Adrenal gland (tissue), 9 donors: ENCODE measurements at regions not wholly inside any gene's neighbourhood (a gene's known extent, or its start where the extent isn't known, plus 50 kb on each side); places are given as distances from the start of the nearest gene placed in this dataset.

Source experiments
- DNase-seq, 7 donors: peaks; one replicate each; pipeline ENCODE4 v3.0.0-alpha.2; 2019 to 2020
- H3K27ac ChIP-seq, 5 donors: fragments of 200-600 bp; sonication (generic) in 4 of 5; 1 replicate in 3 of 5; 2 replicates in 2 of 5; pipeline versions ENCODE4 v1.5.1 to v1.8.0; 2016 to 2020; ENCODE audit warnings: mild to moderate bottlenecking in 1 of 5
- H3K27me3 ChIP-seq: fragments of 200-600 bp; 2 replicates; pipeline ENCODE4 v1.8.0; 2021
- H3K36me3 ChIP-seq, 2 donors: fragments of 200-600 bp; replicated peaks in 1 of 2; 1 replicate in 1 of 2; 2 replicates in 1 of 2; pipeline versions ENCODE4 v1.5.1 to v1.8.0; 2018 to 2022
- H3K4me1 ChIP-seq, 2 donors: fragments of 200-600 bp; replicated peaks in 1 of 2; 1 replicate in 1 of 2; 2 replicates in 1 of 2; pipeline versions ENCODE4 v1.5.1 to v1.8.0; 2018 to 2021
- H3K4me3 ChIP-seq, 4 donors: fragments of 200-600 bp; sonication (generic) in 3 of 4; one replicate each; pipeline ENCODE4 v1.5.1; 2016 to 2018
- H3K9me3 ChIP-seq, 3 donors: fragments of 200-600 bp; sonication (generic) in 1 of 3; replicated peaks in 1 of 3; 1 replicate in 2 of 3; 2 replicates in 1 of 3; pipeline versions ENCODE4 v1.5.1 to v1.8.0; 2016 to 2021
- POLR2A ChIP-seq, 2 donors: fragments of 450-650 bp; IDR thresholded peaks; one replicate each; pipeline ENCODE4 v1.6.1; 2017; ENCODE audit warnings: antibody characterized with exemption in 2 of 2, mild to moderate bottlenecking in 2 of 2, moderate library complexity in 1 of 2
- WGBS, 4 donors: extraction: QIAGEN DNeasy Blood & Tissue Kit in 2 of 4; methylation state at CpG; one replicate each; pipeline versions ENCODE4 v1.1.5 to v1.1.7; 2013 to 2017; 5-methylcytosine and 5-hydroxymethylcytosine counted together
- intact Hi-C, 2 donors: fragments of 100-400 bp; cut with DNase I; formaldehyde crosslinking; loops; one replicate each; pipeline versions ENCODE4 v1.14.1 to v1.15.0; 2022 to 2023
- TF ChIP-seq, protein P1 (sequence below), 6 experiments: fragments of 450-650 bp in 4 of 6; fragments of 200-600 bp in 2 of 6; sonication (generic) in 1 of 6; IDR thresholded peaks; 1 replicate in 5 of 6; 2 replicates in 1 of 6; pipeline versions ENCODE4 v1.5.1 to v1.8.0; 2016 to 2021; ENCODE audit warnings: antibody characterized with exemption in 6 of 6, mild to moderate bottlenecking in 2 of 6, moderate library complexity in 1 of 6
- donor health status: healthy with polysubstance abuse.
- donor health status: Bipolar disorder and iron deficiency.
- donor health status: DM: yes; HTN: yes; CAD: no.
- donor health status: DM: no; HTN: no; CAD: no.
- donor health status: DM: no; HTN: no; CAD: no.

DNA sequence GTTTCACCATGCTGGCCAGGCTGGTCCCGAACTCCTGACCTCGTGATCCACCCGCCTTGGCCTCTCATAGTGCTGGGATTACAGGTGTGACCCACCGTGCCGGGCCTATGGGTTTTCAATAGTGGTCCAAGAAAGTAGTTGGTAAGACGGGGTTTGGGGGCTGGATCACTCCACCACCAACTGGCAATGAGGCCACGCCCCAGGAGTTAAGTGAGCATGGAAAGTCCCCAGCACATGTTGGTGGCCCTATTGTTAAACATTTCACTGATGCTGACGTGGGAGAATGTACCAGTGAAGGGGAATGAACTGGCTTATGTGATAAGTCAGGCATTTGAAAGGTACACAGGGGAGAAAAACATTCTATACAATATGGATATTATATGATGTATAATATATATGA, 80.4 kb downstream of the CHRD start:
- 88 to 93% (median 90%) methylated on average over 8 of the region's 8 CpGs for WGBS, 4 donors
- no peak overlapping the region for H3K27ac ChIP-seq
- H3K36me3 ChIP-seq: no peaks in the 10 kb centered on the region
- H3K4me1 ChIP-seq: no peaks in the 10 kb centered on the region
- H3K27me3 ChIP-seq: no peaks in the 10 kb centered on the region
- intact Hi-C loops: no loop called here
- no peak for TF ChIP-seq POLR2A (IDR thresholded peaks at IDR 0.05)
- TF ChIP-seq, protein P1, sequence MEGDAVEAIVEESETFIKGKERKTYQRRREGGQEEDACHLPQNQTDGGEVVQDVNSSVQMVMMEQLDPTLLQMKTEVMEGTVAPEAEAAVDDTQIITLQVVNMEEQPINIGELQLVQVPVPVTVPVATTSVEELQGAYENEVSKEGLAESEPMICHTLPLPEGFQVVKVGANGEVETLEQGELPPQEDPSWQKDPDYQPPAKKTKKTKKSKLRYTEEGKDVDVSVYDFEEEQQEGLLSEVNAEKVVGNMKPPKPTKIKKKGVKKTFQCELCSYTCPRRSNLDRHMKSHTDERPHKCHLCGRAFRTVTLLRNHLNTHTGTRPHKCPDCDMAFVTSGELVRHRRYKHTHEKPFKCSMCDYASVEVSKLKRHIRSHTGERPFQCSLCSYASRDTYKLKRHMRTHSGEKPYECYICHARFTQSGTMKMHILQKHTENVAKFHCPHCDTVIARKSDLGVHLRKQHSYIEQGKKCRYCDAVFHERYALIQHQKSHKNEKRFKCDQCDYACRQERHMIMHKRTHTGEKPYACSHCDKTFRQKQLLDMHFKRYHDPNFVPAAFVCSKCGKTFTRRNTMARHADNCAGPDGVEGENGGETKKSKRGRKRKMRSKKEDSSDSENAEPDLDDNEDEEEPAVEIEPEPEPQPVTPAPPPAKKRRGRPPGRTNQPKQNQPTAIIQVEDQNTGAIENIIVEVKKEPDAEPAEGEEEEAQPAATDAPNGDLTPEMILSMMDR (IDR thresholded peaks at IDR 0.05): no peak
- H3K4me3 ChIP-seq: no peak overlapping the region
- DNase-seq: peak in 1 of 7 donors; percentile 24
- no peaks in the 10 kb centered on the region for H3K9me3 ChIP-seq

DNA sequence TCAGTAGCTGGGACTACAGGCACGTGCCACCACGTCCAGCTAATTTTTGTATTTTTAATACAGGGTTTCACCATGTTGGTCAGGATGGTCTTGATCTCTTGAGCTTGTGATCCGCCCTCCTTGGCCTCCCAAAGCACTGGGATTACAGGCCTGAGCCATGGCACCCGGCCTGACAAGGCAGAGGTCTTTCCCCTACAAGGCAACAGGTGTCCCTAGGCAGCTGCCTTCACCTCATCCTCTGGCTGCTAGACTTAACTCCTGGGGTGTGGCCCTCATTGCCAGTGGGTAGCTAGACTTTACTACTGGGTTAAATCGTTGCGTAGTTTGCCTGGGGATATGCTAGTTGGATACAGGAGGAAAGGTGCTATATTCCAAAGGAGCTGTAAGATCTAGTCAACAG, 81.4 kb downstream of the CHRD start:
- no peaks in the 10 kb centered on the region for H3K27me3 ChIP-seq
- DNase-seq: peak in 1 of 7 donors; percentile 17
- WGBS, 4 donors: 70 to 94% (median 87%) methylated on average over 6 of the region's 6 CpGs

DNA sequence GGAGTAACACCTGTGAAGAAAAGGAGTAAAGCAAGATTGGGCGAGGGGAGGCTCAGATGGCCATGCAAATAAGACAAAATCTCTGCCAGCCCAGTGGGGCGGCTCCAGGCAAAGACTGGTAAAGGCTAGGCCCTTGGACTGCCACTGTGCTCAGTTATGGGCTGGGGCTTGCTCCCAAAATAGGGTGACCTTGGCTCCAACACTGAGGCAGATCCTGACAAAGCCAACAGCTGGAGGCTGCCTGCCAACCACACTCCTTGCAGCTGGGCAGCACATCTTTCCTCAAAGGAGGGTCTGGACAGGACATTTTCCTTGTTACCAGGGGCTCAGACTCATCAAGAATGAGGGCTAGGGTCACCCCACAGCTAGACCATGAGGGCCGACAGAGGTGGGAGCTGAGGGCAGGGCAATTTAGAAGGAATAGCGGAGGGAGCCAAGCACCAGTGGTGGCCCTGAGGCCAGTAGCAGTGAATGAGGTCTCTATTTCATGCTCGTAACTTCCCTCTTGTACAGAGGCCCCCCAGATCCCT, 86.1 kb downstream of the CHRD start:
- H3K27ac ChIP-seq: no peak overlapping the region
- H3K9me3 ChIP-seq: no peaks in the 10 kb centered on the region
- no peaks in the 10 kb centered on the region for H3K27me3 ChIP-seq
- H3K4me1 ChIP-seq: peaks cover 0 to 14% of the 10 kb centered on the region in 2 donors
- peak in 2 of 7 donors; percentile 8 to 44 for DNase-seq
- intact Hi-C loops: no loop called here
- TF ChIP-seq, protein P1 (IDR thresholded peaks at IDR 0.05): no peak
- H3K36me3 ChIP-seq: no peaks in the 10 kb centered on the region
- 81 to 87% (median 84%) methylated on average over 5 of the region's 5 CpGs for WGBS, 4 donors
- H3K4me3 ChIP-seq: no peak overlapping the region

More for the DNA sequence above, 81.4 kb downstream of the CHRD start:
- intact Hi-C loops: no loop called here
- no peaks in the 10 kb centered on the region for H3K9me3 ChIP-seq
- no peak overlapping the region for H3K27ac ChIP-seq
- H3K36me3 ChIP-seq: no peaks in the 10 kb centered on the region
- peaks cover 0 to 7% of the 10 kb centered on the region in 2 donors for H3K4me1 ChIP-seq
- no peak overlapping the region for H3K4me3 ChIP-seq
- TF ChIP-seq POLR2A (IDR thresholded peaks at IDR 0.05): no peak
- TF ChIP-seq, protein P1 (IDR thresholded peaks at IDR 0.05): no peak

DNA sequence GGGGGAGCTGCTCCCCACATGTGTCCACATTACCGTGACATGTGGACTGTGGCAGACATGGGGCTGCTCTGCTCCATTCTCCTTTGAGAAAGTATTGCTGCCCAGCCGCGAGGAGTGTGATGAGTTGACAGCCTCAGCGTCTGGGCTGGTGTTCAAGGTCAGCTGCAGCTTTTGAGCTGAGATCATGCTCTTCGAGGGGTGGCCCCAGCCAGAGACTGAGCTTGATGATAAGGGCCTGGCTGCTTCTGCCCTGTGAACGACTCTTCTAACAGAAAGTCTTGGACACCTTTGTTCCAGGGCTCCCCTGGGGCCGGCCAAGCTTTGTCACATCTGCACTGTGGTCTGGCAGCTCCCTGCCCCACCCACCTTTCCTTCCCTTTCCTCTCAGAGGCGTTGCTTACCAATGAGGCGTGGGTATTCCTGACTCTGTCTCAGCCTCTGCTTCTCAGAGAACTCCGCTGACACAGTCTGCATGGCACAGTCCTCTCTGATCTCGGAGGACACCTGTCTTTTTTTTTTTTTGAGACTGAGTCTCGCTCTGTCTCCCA, 86.6 kb downstream of the CHRD start:
- DNase-seq: peak; percentile 53 to 86 (median 78)
- intact Hi-C loops: no loop called here
- no peaks in the 10 kb centered on the region for H3K36me3 ChIP-seq
- 22 to 33% (median 23%) methylated on average over 12 of the region's 12 CpGs for whole genome bisulfite sequencing, 4 donors
- no peak overlapping the region for H3K4me3 ChIP-seq
- no peaks in the 10 kb centered on the region for H3K27me3 ChIP-seq
- H3K27ac ChIP-seq: no peak overlapping the region
- no peaks in the 10 kb centered on the region for H3K9me3 ChIP-seq
- H3K4me1 ChIP-seq: peaks cover 0 to 14% of the 10 kb centered on the region in 2 donors
- TF ChIP-seq POLR2A (IDR thresholded peaks at IDR 0.05): no peak
- TF ChIP-seq, protein P1 (IDR thresholded peaks at IDR 0.05): no peak
